SU-DHL-6 (cell line): ENCODE measurements at regions not wholly inside any gene's neighbourhood (a gene's known extent, or its start where the extent isn't known, plus 50 kb on each side); places are given as distances from the start of the nearest gene placed in this dataset.

Experiments
- H2AFZ ChIP-seq: fragments of 200-600 bp; sonication (generic); 2 replicates; pipeline ENCODE4 v1.6.1; 2014; ENCODE audit warnings: low read depth, mild to moderate bottlenecking, moderate library complexity, mixed read lengths, antibody characterized with exemption, low read length; ENCODE audit not compliant: severe bottlenecking
- H3F3A ChIP-seq: fragments of 200-600 bp; shearing (Covaris generic); 2 replicates; pipeline ENCODE4 v1.6.0; 2016; ENCODE audit warnings: antibody characterized with exemption, mild to moderate bottlenecking; ENCODE audit not compliant: insufficient read depth
- H3K27ac ChIP-seq: fragments of 200-600 bp; sonication (generic); 2 replicates; pipeline ENCODE4 v1.5.1; 2016; ENCODE audit warnings: low read depth, mild to moderate bottlenecking, low read length, moderate library complexity, mixed read lengths
- H3K27me3 ChIP-seq: fragments of 200-600 bp; sonication (generic), shearing (Covaris generic); 2 replicates; pipeline ENCODE4 v1.6.0; 2014; ENCODE audit warnings: mild to moderate bottlenecking, low read length
- H3K36me3 ChIP-seq: fragments of 200-600 bp; sonication (generic); 2 replicates; pipeline ENCODE4 v1.6.1; 2014; ENCODE audit warnings: mild to moderate bottlenecking, low read length, mixed read lengths
- H3K4me2 ChIP-seq: fragments of 300-600, 200-600 bp; shearing (Covaris generic), sonication (generic); 2 replicates; pipeline ENCODE4 v1.6.0; 2014; ENCODE audit warnings: low read length, low read depth, mild to moderate bottlenecking; ENCODE audit not compliant: poor library complexity, severe bottlenecking
- H3K4me3 ChIP-seq: fragments of 200-600 bp; sonication (generic); 2 replicates; pipeline ENCODE4 v1.5.1; 2014; ENCODE audit warnings: antibody characterized with exemption, low read length, mild to moderate bottlenecking, mixed read lengths; ENCODE audit not compliant: insufficient read depth, poor library complexity, severe bottlenecking
- H3K79me2 ChIP-seq: fragments of 200-600 bp; sonication (generic); 2 replicates; pipeline ENCODE4 v1.6.1; 2014; ENCODE audit warnings: mild to moderate bottlenecking, low read length, moderate library complexity; ENCODE audit not compliant: insufficient read depth
- H3K9ac ChIP-seq: fragments of 200-600 bp; sonication (generic); 2 replicates; pipeline ENCODE4 v1.7.0; 2014; ENCODE audit warnings: mild to moderate bottlenecking, low read length
- H3K9me2 ChIP-seq: fragments of 200-600 bp; sonication (generic); replicated peaks from 2 replicates; pipeline ENCODE4 v1.6.1; 2014; ENCODE audit warnings: low read length; ENCODE audit not compliant: insufficient read depth
- H3K9me3 ChIP-seq: fragments of 200-600 bp; sonication (generic); 2 replicates; pipeline ENCODE4 v1.6.1; 2014; ENCODE audit warnings: low read length, mixed read lengths; ENCODE audit not compliant: insufficient read depth
- H4K20me1 ChIP-seq: fragments of 200-600 bp; sonication (generic); 2 replicates; pipeline ENCODE4 v1.6.1; 2014; ENCODE audit warnings: low read depth, mild to moderate bottlenecking, antibody characterized with exemption, low read length, moderate library complexity, mixed read lengths
- CTCF ChIP-seq: fragments of 200-600 bp; sonication (generic); IDR thresholded peaks from one replicate; pipeline ENCODE4 v1.5.1; 2017; ENCODE audit warnings: antibody characterized with exemption, mild to moderate bottlenecking, low read length, moderate library complexity; ENCODE audit not compliant: insufficient read depth, poor library complexity, severe bottlenecking
- EZH2phosphoT487 ChIP-seq: fragments of 200-600 bp; sonication (generic), shearing (Covaris generic); conservative IDR thresholded peaks from 2 replicates; pipeline ENCODE4 v1.6.1; 2018; ENCODE audit warnings: mild to moderate bottlenecking, antibody characterized with exemption, low read length, moderate library complexity, mixed read lengths

DNA sequence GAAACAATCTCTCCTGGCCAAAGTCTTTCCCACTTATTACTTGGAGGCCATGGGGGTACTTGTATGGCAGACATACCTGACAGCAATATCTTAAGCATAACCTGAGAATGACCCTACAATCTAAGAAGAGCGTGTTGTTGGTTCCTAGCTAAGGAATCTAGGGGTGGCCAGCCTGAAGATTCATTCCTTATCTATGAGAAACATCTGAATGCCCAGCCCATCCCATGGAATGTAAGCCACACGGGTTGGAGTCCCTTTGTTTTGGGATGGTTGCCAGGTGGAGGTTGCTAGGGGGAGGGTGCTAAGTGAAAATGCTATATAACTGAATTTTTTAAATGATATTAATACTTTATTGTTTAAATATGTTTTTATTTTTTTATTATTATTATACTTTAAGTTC lies 725.0 kb downstream of the ETS1 start:
- Histone ChIP-seq H3K4me2 (no peak overlapping the region), H2AFZ (no peak overlapping the region), H3F3A (no peaks in the 10 kb centered on the region), H3K9ac (no peak overlapping the region), H4K20me1 (no peaks in the 10 kb centered on the region), H3K36me3 (no peaks in the 10 kb centered on the region), H3K4me3 (no peak overlapping the region), H3K79me2 (no peaks in the 10 kb centered on the region), H3K9me2 (no peaks in the 10 kb centered on the region), H3K27me3 (no peaks in the 10 kb centered on the region), H3K27ac (no peak overlapping the region), H3K9me3 (no peaks in the 10 kb centered on the region)
- TF ChIP-seq EZH2phosphoT487 (no peak), CTCF (no peak)

GRCh38 chr11:127859941-127860354 lies 727.4 kb downstream of the ETS1 start:
- H3K4me2 ChIP-seq, result no peak overlapping the region
- no peaks in the 10 kb centered on the region for H4K20me1 ChIP-seq
- no peak overlapping the region for H2AFZ ChIP-seq
- TF ChIP-seq EZH2phosphoT487, result no peak
- H3K4me3 ChIP-seq, result no peak overlapping the region
- H3K9me2 ChIP-seq, result no peaks in the 10 kb centered on the region
- no peak overlapping the region for H3K9ac ChIP-seq
- no peaks in the 10 kb centered on the region for H3K27me3 ChIP-seq
- no peaks in the 10 kb centered on the region for H3K79me2 ChIP-seq
- no peak overlapping the region for H3K27ac ChIP-seq
- H3F3A ChIP-seq, result no peaks in the 10 kb centered on the region
- no peaks in the 10 kb centered on the region for H3K36me3 ChIP-seq
- no peaks in the 10 kb centered on the region for H3K9me3 ChIP-seq

DNA sequence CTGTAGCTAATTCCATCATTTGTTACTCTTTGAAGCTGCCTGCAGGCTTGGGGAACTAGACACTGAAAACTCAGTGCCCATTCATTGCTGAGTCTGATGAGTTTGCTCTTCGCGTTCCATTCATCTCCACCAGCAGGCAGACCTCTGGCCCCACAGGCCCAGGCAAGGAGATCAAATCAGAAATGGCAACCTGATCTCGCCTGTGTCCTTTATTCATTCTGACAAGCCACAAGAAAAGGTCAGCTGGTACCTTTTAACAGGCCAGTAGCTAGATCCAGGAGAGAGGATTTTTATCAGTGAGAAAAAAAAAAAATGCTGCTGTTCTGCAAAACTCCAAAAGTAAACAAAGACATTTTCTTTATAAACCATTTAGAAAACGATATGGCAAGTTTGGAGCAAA lies 742.5 kb downstream of the ETS1 start:
- Histone ChIP-seq H3K4me3 (no peak overlapping the region), H3K4me2 (no peak overlapping the region), H3K27ac (no peak overlapping the region), H2AFZ (no peak overlapping the region), H3K9ac (no peak overlapping the region), H3K79me2 (no peaks in the 10 kb centered on the region), H3K9me3 (no peaks in the 10 kb centered on the region), H4K20me1 (no peaks in the 10 kb centered on the region), H3F3A (no peaks in the 10 kb centered on the region), H3K36me3 (no peaks in the 10 kb centered on the region), H3K27me3 (no peaks in the 10 kb centered on the region), H3K9me2 (no peaks in the 10 kb centered on the region)
- TF ChIP-seq CTCF, result no peak
- TF ChIP-seq EZH2phosphoT487, result no peak

DNA sequence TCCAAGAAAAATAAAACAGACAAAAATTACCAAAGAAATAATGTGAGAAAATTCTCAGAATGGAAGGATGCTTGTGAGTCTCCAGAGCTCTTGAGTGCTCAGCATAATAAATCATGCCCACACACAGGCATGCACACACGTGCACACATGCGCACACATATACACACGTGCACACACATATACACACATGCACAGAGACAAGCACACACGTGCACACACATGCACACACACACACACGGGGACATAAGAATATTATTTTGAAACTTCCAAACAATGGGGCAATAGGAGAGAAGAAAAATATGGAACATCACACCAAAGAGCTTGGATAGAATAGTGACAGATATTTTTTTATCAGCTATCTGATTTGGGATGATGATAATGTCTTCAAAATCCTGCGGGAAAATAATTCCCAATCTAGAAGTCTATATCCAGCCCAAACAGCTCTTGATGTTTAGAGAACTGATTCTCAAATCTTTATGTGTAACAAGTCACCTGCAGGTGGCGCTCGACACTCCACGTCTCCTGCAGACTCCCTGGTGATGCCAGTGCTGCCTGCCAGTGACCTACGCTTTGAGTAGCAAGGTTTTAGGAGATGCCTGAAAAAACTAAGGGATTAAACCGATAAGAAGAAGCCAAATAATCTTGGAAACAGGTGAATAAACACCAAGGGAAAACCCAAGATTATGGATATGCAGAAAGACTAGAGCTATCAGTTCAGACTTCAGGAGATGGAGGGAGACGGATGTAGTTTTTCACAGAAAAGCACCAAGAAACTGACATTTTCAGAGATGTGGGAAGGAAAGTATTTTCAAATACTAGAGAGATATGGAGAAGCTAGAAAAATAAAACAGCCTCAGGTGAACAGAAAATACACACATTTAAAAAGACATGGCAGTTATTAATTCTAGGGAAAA lies 743.6 kb downstream of the ETS1 start:
- TF ChIP-seq EZH2phosphoT487, result no peak
- TF ChIP-seq CTCF, result no peak
- Histone ChIP-seq H3K9me2 (no peaks in the 10 kb centered on the region), H3K27ac (no peak overlapping the region), H3F3A (no peaks in the 10 kb centered on the region), H4K20me1 (no peaks in the 10 kb centered on the region), H3K27me3 (no peaks in the 10 kb centered on the region), H3K9me3 (no peaks in the 10 kb centered on the region), H2AFZ (no peak overlapping the region), H3K79me2 (no peaks in the 10 kb centered on the region), H3K4me3 (no peak overlapping the region), H3K4me2 (no peak overlapping the region), H3K9ac (no peak overlapping the region), H3K36me3 (no peaks in the 10 kb centered on the region)
